ENCODE measurements at regions not wholly inside any gene's neighbourhood (a gene's known extent, or its start where the extent isn't known, plus 50 kb on each side); places are given as distances from the start of the nearest gene placed in this dataset.
"Not testable (repeated sequence)": the region's sequence is repeated elsewhere in the genome, so short reads cannot be mapped to it uniquely, and the experiment has no call there.

DNA sequence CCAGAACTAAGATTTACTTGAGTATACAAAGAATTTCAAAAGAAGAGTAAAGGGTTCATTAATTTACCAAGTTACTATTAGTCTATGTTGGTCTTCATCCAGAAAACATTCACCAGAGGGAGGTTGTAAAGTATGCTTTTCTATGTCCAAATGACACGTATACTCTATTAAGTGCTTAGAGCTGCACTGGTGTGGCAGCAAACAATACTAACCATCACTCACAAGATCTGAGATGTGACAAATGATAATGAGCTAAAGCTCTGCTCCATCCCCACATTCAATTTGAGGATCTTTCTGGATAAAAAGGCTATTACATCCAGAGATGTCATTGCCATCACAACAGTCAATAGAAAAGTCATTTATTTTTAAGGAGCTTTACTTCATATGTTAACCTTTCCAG is 926.5 kb upstream of the KLHL29 start:
- no peak for DNase-seq

DNA sequence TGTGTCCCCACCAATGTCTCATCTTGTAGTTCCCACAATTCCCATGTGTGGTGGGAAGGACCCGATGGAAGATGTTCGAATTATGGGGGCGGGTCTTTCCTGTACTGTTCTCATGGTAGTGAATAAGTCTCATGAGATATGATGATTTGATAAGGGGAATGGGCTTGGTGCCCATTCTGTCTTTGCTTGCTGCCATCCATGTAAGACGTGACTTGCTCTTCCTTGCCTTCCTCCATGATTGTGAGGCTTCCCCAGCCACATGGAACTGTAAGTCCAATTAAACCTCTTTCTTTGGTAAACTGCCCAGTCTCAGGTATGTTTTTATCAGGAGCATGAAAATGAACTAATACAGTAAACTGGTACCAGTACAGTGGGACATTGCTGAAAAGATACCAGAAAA is 909.9 kb upstream of the KLHL29 start:
- not testable (repeated sequence) for DNase-seq

DNA sequence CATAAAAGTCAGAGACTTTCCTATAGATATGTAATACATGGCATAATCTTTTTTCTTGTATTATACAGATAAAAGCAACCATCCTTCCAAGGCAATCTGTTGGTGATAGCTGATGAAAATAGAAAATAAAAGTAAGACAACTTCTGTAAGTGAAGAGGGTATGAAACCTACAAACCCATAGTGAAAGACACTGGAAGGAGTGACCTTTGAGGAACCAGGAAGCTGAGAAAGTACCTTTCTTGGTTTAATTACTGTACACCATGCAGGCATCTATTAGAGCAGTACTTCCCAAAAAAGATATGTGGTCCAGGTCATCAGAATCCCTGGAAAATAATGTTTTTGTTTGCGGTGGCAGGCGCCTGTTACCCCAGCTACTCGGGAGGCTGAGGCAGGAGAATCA is 906.6 kb upstream of the KLHL29 start:
- no peak for DNase-seq

DNA sequence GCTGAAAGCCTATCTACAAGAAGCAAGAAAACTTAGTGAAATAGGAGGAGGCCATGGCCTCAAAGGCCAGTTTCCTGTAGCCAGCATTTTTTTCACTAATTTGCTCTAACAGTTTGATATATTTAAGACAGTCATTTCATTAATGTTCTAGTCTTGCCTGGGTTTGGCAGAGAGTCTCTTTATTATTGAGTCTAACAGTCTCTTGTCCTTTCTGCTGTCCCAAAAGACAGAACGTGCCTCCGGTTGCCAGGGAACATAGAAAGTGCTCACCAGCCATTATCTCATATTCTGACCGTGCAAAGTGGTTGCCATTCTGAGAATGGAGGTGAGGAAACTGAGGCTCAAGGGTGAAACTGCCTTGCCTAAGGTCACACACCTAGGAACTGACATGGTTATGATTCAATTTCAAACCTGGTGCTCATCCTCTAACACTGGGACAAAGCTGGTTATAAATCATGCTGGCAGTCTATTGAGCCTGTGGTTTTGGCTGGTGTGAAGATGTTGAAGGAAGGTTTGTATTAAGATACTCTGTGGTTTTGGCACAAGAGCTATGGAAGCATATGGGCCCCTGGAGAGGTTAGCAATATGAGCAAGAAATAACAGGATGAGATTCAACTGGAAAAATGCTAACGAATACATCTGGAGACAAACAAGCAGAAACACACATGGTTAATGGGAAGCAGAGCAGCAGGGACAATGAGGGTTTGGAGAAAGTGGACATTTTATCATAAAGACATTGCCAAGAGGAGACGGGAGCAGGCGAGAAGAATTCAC is 903.3 kb upstream of the KLHL29 start:
- DNase-seq: no peak

DNA sequence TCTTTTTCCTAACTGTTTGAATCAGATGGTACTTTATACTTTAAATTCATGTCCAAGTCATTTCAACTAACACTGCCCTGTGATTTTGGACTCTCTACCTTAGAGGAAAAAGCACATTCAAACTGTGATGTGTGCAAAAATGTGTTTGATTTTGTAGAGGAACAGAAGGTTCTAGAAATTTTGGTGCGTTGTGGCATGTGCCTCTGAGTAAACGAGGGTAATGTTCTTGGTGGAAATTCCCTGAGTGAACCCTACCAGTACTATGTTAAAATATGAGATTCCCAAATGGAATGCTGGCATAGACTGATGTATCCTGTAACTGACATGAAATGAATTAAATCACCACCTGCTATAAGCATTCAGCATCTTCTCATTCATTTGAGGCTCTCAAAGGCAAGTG is 901.9 kb upstream of the KLHL29 start:
- DNase-seq: no peak

DNA sequence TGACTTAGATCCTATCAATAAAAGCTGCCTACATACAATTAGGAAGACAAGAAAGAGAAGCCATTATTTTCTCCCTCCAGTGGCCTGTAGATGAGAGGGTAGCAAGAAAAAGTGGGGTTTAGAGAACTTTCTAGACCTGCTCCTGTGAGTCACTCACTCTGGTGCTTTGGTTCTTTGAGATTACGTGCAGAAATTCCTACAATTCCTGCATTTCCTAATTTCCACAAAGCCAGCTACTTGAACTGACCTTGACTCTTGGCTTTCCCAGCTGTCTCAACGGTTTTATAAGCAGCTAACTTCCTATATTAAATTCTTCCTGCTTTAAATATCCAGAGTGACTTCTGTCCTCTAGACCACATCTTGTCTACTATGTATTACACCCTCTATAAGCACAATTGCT is 899.5 kb upstream of the KLHL29 start:
- DNase-seq: no peak

DNA sequence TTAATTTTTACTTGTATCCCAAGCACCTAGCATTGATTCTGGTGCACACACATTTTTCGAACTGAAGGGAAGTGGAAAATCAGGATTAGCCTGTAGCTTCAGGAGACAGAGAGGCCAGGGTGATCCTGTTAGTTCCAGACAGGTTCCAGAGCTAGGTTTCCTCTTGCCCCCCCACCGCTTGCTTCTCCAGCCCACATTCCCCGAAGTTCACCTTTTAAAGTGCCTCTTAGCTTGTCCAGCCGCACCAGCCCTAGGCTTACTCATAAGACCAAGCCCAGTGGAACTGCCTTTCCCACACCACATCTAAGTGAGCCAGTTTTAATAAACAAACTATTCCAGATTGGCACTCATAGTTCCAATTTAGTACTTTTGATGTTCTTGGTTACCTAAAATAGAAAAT is 898.6 kb upstream of the KLHL29 start:
- no peak for DNase-seq

DNA sequence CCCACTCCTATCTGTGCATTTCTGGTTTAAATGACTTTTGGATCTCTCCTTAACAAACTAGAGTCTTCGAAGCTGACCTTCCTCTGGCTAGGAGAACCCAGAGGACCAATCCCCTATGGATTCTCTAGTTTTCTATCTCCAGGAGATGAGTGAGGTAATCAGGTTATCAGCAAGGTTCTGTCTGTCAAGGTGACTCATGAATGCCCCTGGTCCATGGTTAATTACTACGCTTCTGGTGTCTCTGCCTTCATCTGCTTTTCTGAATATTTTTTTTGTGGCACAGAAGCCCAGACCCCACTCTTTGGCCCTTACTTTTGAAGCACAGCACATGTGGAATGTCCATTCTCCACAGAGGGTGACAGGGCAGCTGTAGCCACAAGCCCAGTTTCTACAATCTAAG is 897.9 kb upstream of the KLHL29 start:
- no peak for DNase-seq

DNA sequence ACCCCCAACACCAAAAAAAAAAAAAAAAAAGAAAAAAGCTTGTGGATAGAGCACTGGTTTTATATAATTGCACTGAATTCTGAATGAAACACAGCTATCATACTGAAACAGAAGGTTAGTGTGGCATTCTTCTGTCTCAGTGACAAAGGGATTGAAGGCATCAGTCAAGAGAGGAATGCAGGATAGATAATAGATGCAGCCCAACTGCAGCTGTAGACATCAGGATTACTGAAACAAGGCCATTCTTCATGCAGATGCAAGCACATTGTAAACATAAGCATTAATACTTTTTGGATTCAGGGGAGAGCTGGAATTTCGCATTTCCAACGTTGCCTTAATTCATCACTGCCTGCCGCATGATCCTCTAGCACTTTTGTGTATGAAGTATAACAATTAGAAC is 897.4 kb upstream of the KLHL29 start:
- no peak for DNase-seq

DNA sequence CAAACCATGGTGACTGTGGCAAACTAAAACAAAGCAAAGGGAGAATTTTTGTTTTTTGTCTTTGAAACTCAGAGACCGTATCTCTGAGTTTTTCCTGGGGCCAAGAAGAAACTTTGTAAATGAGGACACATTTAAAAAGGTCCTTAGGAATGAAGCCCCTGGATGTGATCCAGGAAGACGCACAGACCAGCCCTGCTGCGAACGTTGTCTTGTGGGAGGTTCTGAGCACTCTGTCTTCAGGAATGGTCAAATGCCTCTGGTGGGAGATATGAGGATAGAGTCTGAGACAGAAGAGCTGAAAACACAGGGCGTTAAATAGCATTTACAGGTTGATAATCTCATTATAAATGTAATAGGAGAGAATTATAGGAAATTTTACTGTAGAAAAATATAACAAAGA is 893.5 kb upstream of the KLHL29 start:
- DNase-seq: no peak

DNA sequence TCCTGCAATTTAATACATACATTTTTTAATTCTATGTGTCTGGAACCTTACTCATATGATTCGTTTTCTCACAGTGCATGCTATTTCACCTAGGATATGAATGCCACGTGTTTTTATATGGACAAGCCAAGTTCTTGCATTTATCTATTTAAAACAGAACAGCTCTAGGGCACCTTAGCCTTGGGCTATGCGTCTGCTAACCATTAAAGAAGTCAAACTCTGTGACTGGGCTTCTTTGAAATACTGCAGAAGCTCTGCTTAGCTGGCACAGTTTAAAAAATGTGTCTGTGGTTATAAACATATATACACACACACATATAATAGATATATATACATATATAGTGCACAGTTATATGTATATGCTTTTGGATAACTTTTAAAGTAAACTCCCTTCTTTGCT is 890.8 kb upstream of the KLHL29 start:
- DNase-seq: no peak

DNA sequence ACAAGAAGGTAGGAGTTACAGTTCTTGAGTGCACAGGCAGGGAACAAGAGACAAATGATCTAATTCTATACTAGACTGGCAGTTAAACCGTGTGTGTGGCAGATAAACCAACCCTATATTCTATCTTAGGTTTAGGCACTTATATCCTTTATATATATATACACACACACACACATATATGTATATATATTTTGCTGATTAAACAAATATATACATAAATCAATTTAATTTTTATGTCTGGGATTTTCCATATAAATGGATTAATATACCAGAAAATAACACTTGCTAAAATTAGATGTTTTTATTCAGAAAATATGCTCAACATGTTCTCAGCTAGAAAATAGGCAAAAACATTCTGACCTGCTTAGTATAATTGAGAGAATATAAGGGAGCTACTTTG is 887.9 kb upstream of the KLHL29 start:
- no peak for DNase-seq

DNA sequence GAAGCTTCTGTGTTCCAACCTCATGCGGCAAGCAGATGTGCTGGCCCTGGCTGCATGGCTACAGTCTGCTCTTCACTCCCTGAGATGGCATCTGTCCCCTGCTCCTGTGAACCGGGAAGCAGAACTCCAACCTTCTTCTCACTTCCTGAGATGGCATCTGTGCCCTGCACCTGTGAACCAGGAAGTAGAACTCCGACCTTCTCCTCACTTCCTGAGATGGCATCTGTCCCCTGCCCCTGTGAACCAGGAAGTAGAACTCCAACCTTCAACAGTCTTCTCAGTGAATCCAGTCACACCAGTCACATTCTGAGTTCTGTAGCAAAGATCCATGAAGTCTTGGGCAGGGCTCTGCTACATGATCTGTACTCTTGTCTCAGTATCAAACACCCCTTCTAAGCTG is 887.2 kb upstream of the KLHL29 start:
- DNase-seq: no peak

DNA sequence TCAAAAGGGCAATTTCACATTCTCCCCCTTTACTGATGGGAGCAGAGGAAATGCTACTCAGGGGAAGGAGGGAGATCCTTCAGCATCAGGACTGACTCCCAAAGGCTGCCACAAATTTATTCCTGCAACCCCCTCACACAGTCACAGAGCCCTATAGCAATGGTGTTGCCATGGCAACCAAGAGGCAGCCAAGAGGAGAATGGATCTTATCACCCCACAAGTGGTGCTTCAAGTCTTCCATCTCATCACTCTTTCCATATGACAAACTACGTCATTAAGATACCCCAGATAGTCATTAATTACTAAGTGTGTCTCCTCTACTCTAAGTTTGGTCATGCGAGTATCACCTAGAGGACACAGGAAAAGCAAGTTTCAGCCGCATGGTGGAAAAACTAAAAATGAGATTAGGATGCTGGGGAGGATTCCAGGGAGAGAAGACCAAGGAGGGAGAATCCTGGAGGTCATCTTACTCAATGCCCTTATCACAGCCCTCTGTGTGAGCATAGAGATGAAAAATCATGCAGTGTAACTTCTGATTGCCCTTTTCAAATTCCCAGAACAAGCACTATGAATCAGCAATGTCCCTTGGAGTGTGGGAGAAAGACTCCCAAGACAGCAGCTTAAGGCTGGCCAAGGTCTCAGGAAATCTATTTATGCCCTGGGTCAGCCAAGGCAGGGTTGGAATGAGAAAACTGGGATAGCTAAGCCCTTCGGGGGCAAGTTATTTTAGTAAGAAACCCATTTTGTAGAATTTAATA is 885.7 kb upstream of the KLHL29 start:
- DNase-seq: peak in 1 of 51 donors; percentile 37

DNA sequence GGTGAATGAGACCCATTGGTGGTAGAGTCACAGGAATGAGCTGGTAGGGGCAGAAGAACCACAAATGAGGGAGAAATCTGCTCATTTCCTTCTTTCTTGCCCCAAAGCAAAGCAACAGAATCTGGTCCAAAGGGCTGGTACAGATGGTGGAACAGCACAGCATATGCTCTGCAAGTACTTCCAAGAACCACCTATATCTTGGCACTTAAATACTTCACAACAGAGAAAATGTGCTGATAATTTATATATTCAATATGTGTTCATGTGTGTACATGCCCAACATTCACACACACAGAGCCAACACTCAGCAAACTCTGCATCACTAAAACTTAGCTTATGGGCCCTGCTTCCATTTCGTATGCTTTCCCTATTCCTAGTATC is 884.4 kb upstream of the KLHL29 start:
- DNase-seq: no peak

DNA sequence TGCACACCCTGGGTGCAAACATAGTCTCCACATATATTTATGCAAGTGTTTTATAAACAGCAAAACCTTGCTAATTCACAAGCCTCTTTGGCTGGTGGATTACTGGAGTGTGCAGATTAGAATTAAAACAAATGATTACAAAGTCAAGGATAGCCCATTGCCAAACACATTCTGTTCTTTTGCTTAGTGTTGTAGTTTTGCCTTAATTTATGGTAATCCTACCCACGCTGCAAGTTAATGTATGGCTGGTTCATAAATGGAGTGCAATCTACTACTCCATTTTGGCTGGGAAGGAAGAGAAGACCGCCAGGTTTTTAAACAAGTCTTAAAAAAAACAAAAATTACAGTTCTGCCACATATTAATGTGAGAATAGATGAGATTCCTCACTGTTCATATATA is 883.1 kb upstream of the KLHL29 start:
- DNase-seq: no peak

DNA sequence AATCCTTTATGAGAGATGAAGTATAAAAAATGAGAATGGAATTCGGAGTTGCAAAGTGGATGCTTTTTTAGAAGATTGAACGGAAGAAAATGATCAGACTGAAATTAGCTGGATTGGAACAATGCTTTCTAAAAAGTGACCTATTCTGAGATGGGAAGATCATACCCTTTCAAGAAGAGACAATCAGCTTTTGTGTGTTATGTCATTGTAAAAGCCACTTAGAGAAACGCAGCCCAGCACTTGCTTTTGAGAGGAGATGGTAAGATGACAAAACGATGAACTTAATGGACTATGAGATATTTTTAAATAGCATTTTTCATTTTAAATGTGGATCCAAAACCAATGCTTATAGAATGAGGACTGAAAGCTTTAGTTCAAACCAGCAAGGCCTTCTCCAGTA is 871.4 kb upstream of the KLHL29 start:
- no peak for DNase-seq

DNA sequence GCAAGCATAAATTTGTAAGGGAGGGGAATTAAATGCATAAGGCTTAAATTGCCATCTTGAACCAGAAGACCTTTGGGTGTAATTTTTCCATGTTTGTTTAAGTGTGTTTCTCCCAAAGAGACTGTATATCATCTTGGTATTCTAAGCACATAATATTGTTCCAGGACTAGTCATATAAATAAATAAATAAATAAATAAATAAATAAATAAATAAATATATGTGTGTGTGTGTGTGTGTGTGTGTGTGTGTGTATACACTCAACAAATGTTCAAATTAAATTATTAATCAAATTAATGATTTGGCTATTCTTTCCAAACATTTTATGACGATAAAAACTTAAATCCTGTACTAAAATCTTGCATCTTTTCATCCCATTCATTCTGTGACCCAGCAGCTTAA is 867.8 kb upstream of the KLHL29 start:
- DNase-seq: no peak

DNA sequence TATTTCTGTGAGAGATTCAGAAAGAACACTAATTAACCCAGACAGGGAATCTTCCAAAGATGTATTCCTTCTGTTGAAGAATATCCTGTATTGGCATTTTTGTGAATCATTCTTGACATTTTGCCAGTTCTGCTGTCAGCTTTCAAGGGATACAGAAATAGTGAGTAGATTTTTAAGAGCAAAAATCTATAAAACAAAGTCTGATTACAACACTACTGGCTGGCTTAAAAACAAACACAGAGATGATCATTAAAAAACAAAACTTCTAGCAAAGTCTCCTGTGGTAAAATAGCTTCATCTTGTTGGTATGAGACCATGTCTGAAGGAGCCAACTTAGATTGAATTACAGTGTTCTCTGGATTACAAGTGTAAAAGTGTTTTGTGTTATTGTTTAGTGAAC is 866.3 kb upstream of the KLHL29 start:
- DNase-seq: no peak

DNA sequence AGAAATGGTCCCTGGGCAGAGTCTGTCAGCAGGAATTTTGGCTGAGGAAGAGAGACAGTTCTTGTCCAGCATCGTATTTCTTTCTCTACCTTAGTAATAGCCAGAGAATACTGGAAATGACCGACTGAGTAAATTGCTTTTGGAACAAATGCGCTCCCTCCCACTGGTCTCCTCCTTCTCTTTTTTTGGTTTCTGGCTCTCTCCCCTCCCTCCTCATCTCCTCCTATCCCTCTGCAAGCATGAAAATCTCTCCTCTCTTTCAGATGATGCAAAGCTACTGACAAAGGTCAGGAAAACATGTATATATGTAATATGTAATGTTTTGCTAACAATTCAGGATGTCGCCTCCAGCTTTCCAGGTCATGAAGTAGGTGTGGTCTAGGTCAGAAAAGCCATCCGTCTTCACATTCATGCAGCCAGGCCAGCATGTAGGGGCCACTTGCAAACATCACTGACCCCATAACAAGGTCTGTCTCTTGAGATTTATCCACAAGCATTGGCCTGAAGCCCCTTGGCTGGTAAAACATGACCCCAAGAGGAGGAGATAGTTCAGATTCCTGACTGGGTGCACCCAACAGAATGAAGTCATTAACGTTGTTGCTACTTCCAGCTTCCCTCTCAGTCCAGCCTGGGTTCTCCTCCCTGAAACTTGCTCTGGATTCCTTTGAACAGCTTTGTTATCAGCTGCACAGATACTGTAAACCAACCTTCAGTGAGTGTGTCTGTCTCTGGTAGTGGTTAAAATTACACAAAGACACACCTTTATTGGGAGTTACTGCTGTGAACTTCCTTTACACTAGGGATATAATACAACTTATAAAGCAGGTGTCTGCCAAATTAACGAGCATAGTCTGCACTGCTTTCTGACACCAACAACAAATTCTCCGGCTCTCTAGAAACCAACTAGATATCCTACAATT is 864.4 kb upstream of the KLHL29 start:
- DNase-seq: no peak

DNA sequence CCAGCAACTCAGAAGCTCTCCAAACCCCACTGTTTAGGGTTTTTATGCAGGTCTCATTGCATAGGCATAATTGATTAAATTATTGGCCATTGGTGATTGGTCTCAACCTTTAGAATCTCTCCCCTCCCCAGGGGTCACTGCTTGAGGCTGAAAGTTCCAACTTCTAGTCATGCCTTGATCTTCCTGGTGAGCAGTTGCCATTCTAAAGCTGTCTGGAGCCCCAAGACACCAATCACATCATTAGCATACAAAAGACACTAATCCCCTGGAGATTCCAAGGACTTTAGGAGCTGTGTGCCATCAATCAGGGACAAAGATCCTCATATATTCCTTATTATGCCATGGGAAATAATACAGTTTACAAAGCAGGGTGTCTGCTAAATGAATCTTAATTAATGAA is 863.4 kb upstream of the KLHL29 start:
- DNase-seq: no peak

DNA sequence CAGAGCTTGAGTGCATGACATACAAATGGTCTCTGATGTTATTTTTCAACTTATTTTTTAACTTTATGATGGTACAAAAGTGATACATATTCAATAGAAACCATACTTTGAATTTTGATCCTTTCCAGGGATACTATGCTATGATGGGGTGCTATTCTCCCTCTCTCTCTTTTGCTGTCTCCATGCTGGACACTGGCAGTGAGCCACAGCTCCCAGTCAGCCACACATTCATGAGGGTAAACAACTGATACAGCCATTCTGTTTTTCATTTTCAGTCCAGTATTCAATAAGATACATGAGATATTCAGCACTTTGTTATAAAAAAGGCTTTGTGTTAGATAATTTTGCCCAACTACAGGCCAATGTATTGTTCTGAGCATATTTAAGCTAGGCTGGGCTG is 859.3 kb upstream of the KLHL29 start:
- DNase-seq: peak in 3 of 51 donors; percentile 9 to 23 (median 22)

Measured in hypothalamus (tissue), 51 donors.